22Rv1 (cell line): ENCODE measurements at regions not wholly inside any gene's neighbourhood (a gene's known extent, or its start where the extent isn't known, plus 50 kb on each side); places are given as distances from the start of the nearest gene placed in this dataset.

Source experiments
- H3K27ac ChIP-seq: fragments of 450-650 bp; 2 replicates; pipeline ENCODE4 v1.5.1; 2017
- CTCF ChIP-seq: fragments of 450-650 bp; IDR thresholded peaks from 2 replicates; pipeline ENCODE4 v1.5.1; 2017; ENCODE audit warnings: mild to moderate bottlenecking
- ZFX ChIP-seq: fragments of 450-650 bp; IDR thresholded peaks from 2 replicates; pipeline ENCODE4 v1.6.1; 2017; ENCODE audit warnings: antibody characterized with exemption, borderline replicate concordance

GRCh38 chr12:89140602-89141238 is 211.6 kb downstream of the DUSP6 start:
- no peak for TF ChIP-seq ZFX
- no peak for TF ChIP-seq CTCF
- H3K27ac ChIP-seq = no peak overlapping the region

- TF ChIP-seq CTCF (no peak), ZFX (no peak)
- no peak overlapping the region for H3K27ac ChIP-seq
These were observed 212.2 kb downstream of the DUSP6 start for GRCh38 chr12:89140141-89140540.

GRCh38 chr12:89139390-89139789 is 212.9 kb downstream of the DUSP6 start:
- no peak for TF ChIP-seq ZFX
- no peak for TF ChIP-seq CTCF
- H3K27ac ChIP-seq = no peak overlapping the region

GRCh38 chr12:89138048-89138852 is 214.1 kb downstream of the DUSP6 start:
- H3K27ac ChIP-seq = no peak overlapping the region
- TF ChIP-seq CTCF (no peak), ZFX (no peak)

GRCh38 chr12:89135976-89136634 is 216.2 kb downstream of the DUSP6 start:
- no peak for TF ChIP-seq CTCF
- TF ChIP-seq ZFX = no peak
- H3K27ac ChIP-seq = no peak overlapping the region

GRCh38 chr12:89134213-89134770 is 218.0 kb downstream of the DUSP6 start:
- no peak overlapping the region for H3K27ac ChIP-seq
- no peak for TF ChIP-seq ZFX
- TF ChIP-seq CTCF = no peak
